ENCODE measurements at regions not wholly inside any gene's neighbourhood (a gene's known extent, or its start where the extent isn't known, plus 50 kb on each side); places are given as distances from the start of the nearest gene placed in this dataset.

DNA sequence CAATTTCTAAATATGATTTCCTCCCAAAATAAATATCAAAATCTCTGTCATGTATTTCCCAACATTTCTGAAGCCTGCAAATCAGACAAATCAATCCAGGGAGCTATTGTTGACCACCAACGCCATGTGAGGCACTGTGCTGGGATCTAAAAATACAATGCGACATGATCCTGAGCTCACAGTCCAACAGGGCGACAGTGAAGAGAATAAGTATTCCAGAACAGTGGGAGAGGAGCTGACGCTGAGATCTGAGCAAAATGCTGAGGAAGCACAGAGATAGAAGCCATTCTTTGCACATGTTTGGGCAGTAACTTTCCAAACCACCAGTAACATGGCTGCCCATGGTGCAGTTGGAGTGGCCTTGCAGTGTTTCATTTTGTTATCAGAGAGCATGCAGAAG is 412.5 kb downstream of the LRATD1 start:
- TF ChIP-seq, protein P1, sequence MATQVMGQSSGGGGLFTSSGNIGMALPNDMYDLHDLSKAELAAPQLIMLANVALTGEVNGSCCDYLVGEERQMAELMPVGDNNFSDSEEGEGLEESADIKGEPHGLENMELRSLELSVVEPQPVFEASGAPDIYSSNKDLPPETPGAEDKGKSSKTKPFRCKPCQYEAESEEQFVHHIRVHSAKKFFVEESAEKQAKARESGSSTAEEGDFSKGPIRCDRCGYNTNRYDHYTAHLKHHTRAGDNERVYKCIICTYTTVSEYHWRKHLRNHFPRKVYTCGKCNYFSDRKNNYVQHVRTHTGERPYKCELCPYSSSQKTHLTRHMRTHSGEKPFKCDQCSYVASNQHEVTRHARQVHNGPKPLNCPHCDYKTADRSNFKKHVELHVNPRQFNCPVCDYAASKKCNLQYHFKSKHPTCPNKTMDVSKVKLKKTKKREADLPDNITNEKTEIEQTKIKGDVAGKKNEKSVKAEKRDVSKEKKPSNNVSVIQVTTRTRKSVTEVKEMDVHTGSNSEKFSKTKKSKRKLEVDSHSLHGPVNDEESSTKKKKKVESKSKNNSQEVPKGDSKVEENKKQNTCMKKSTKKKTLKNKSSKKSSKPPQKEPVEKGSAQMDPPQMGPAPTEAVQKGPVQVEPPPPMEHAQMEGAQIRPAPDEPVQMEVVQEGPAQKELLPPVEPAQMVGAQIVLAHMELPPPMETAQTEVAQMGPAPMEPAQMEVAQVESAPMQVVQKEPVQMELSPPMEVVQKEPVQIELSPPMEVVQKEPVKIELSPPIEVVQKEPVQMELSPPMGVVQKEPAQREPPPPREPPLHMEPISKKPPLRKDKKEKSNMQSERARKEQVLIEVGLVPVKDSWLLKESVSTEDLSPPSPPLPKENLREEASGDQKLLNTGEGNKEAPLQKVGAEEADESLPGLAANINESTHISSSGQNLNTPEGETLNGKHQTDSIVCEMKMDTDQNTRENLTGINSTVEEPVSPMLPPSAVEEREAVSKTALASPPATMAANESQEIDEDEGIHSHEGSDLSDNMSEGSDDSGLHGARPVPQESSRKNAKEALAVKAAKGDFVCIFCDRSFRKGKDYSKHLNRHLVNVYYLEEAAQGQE (IDR thresholded peaks at IDR 0.05; ENCODE audit: insufficient read depth in 1 of 2, low read depth in 2 of 2, low read length in 2 of 2): no peak
- no peak for TF ChIP-seq POLR2AphosphoS5 (IDR thresholded peaks at IDR 0.05; ENCODE audit: low read depth, low read length)
- no peak for TF ChIP-seq TAF1 (IDR thresholded peaks at IDR 0.05; ENCODE audit: borderline replicate concordance, insufficient read depth, low read length)
- TF ChIP-seq SIN3A (IDR thresholded peaks at IDR 0.05; ENCODE audit: borderline replicate concordance, insufficient read depth, low read length): no peak
- no peak for TF ChIP-seq FOXP2 (optimal IDR thresholded peaks at IDR 0.05; ENCODE audit: borderline replicate concordance, extremely low read depth, extremely low read length, insufficient read depth)

All from PFSK-1 (cell line).